Transverse colon (tissue), 3 donors: ENCODE measurements at regions not wholly inside any gene's neighbourhood (a gene's known extent, or its start where the extent isn't known, plus 50 kb on each side); places are given as distances from the start of the nearest gene placed in this dataset.

Experiments used
- EP300 ChIP-seq: sonication (generic); formaldehyde crosslinking; IDR thresholded peaks from one replicate; pipeline ENCODE4 v1.6.1; 2017; ENCODE audit warnings: antibody characterized with exemption, low read depth
- POLR2AphosphoS5 ChIP-seq, 3 donors: sonication (generic); formaldehyde crosslinking; IDR thresholded peaks; one replicate each; pipeline ENCODE4 v1.6.1; 2016; ENCODE audit warnings: antibody characterized with exemption in 3 of 3

GRCh38 chr19:30311911-30312310 is 60.3 kb upstream of the ZNF536 start:
- no peak for TF ChIP-seq EP300
- no peak for TF ChIP-seq POLR2AphosphoS5 (IDR thresholded peaks at IDR 0.05)
